Stomach (tissue), 4 donors: ENCODE measurements at regions not wholly inside any gene's neighbourhood (a gene's known extent, or its start where the extent isn't known, plus 50 kb on each side); places are given as distances from the start of the nearest gene placed in this dataset.

Source experiments
- EP300 ChIP-seq: sonication (generic); formaldehyde crosslinking; IDR thresholded peaks from one replicate; pipeline ENCODE4 v1.6.1; 2017; ENCODE audit warnings: antibody characterized with exemption
- POLR2A ChIP-seq, 4 donors: fragments of 450-650 bp; IDR thresholded peaks; one replicate each; pipeline ENCODE4 v1.6.1; 2016; ENCODE audit warnings: antibody characterized with exemption in 4 of 4, control low read depth in 2 of 4, mild to moderate bottlenecking in 1 of 4, moderate library complexity in 1 of 4
- TF ChIP-seq, protein P1 (sequence below), 7 experiments: fragments of 450-650 bp in 4 of 7; fragments of 200-600 bp in 3 of 7; sonication (generic) in 3 of 7; IDR thresholded peaks; one replicate each; pipeline ENCODE4 v1.5.1; 2016 to 2019; ENCODE audit warnings: antibody characterized with exemption in 7 of 7, control low read depth in 2 of 7, mild to moderate bottlenecking in 1 of 7

DNA sequence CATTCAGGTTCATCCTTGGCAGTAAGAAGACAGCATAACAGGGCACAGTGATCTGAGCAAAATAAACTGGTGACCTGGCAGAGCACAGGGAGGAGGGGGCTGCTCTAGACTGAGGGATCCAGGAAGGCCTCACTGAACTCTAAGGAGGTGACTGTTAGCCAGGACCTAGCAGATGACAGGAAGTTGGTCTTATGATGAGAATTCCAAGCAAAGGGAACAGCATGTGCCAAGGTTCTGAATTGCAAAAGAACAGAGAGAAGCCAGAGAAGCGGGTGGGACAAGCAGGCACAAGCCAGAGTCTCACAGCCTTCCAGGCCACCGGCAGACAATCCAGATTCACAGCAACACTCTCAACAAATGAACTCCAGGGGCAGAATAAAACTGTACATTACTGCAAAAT, 152.7 kb upstream of the PTPRM start:
- TF ChIP-seq, protein P1, sequence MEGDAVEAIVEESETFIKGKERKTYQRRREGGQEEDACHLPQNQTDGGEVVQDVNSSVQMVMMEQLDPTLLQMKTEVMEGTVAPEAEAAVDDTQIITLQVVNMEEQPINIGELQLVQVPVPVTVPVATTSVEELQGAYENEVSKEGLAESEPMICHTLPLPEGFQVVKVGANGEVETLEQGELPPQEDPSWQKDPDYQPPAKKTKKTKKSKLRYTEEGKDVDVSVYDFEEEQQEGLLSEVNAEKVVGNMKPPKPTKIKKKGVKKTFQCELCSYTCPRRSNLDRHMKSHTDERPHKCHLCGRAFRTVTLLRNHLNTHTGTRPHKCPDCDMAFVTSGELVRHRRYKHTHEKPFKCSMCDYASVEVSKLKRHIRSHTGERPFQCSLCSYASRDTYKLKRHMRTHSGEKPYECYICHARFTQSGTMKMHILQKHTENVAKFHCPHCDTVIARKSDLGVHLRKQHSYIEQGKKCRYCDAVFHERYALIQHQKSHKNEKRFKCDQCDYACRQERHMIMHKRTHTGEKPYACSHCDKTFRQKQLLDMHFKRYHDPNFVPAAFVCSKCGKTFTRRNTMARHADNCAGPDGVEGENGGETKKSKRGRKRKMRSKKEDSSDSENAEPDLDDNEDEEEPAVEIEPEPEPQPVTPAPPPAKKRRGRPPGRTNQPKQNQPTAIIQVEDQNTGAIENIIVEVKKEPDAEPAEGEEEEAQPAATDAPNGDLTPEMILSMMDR (IDR thresholded peaks at IDR 0.05), result no peak
- TF ChIP-seq POLR2A (IDR thresholded peaks at IDR 0.05) (no peak), EP300 (no peak)
